HL-60 (cell line): ENCODE measurements at regions not wholly inside any gene's neighbourhood (a gene's known extent, or its start where the extent isn't known, plus 50 kb on each side); places are given as distances from the start of the nearest gene placed in this dataset.

Experiments used
- CTCF ChIP-seq: IDR thresholded peaks from one replicate; pipeline ENCODE4 v1.5.1; 2011; ENCODE audit warnings: low read length, control low read depth, inconsistent platforms; ENCODE audit not compliant: insufficient read depth
- GABPA ChIP-seq: IDR thresholded peaks from 2 replicates; pipeline ENCODE4 v1.6.1; 2012; ENCODE audit warnings: low read depth
- POLR2AphosphoS5 ChIP-seq: IDR thresholded peaks from 2 replicates; pipeline ENCODE4 v1.6.1; 2012; ENCODE audit warnings: low read depth
- REST ChIP-seq: IDR thresholded peaks from 2 replicates; pipeline ENCODE4 v1.6.1; 2012; ENCODE audit warnings: low read depth; ENCODE audit not compliant: insufficient replicate concordance
- SPI1 ChIP-seq: IDR thresholded peaks from 2 replicates; pipeline ENCODE4 v1.6.1; 2012; ENCODE audit warnings: low read depth, mild to moderate bottlenecking, borderline replicate concordance

- TF ChIP-seq CTCF (no peak), REST (no peak), POLR2AphosphoS5 (no peak), GABPA (no peak), SPI1 (no peak)
These were observed 74.2 kb downstream of the MSX2 start for GRCh38 chr5:174798551-174798951.
